A673 (cell line): ENCODE measurements at regions not wholly inside any gene's neighbourhood (a gene's known extent, or its start where the extent isn't known, plus 50 kb on each side); places are given as distances from the start of the nearest gene placed in this dataset.

Source experiments
- BruUV-seq: library from RNA; stranded (reverse); fragments of 400-500 nt; replicated peaks from 2 replicates; lab custom pipeline; 2021; lab: Mats Ljungman, UMichigan
- CTCF ChIA-PET: fragments of 300-600 bp; sonication (Branson Sonifier 250); formaldehyde crosslinking; loops from one replicate; lab custom pipeline; 2022; ENCODE audit warnings: antibody characterized with exemption; lab: Charles Lee
- POLR2A ChIA-PET: fragments of 300-600 bp; sonication (Branson Sonifier 250); formaldehyde crosslinking; loops from one replicate; lab custom pipeline; 2022; ENCODE audit warnings: antibody characterized with exemption; ENCODE audit not compliant: low non-redundant PET; lab: Charles Lee
- DNase-seq: peaks from one replicate; pipeline ENCODE4 v3.0.0-alpha.2; 2015; ENCODE audit warnings: low spot score
- H3K27ac ChIP-seq: fragments of 200-600 bp; sonication (generic); 2 replicates; pipeline ENCODE4 v1.5.1; 2016; ENCODE audit warnings: mixed run types, low read depth, mild to moderate bottlenecking, mixed read lengths, antibody characterized with exemption, low read length; ENCODE audit not compliant: poor library complexity, severe bottlenecking
- H3K27me3 ChIP-seq: fragments of 200-600 bp; sonication (generic); replicated peaks from 2 replicates; pipeline ENCODE4 v1.6.1; 2017; ENCODE audit warnings: mixed run types, low read depth, mild to moderate bottlenecking, mixed read lengths, antibody characterized with exemption, low read length; ENCODE audit not compliant: insufficient read depth, poor library complexity
- H3K36me3 ChIP-seq: fragments of 200-600 bp; sonication (generic); 2 replicates; pipeline ENCODE4 v1.6.1; 2016; ENCODE audit warnings: mixed run types, mild to moderate bottlenecking, mixed read lengths, antibody characterized with exemption, low read length; ENCODE audit not compliant: insufficient read depth, poor library complexity, severe bottlenecking
- H3K4me1 ChIP-seq: fragments of 200-600 bp; sonication (generic); 2 replicates; pipeline ENCODE4 v1.6.1; 2017; ENCODE audit warnings: mixed run types, mild to moderate bottlenecking, mixed read lengths, antibody characterized with exemption, low read length; ENCODE audit not compliant: insufficient read depth, poor library complexity, severe bottlenecking
- H3K4me3 ChIP-seq: fragments of 200-600 bp; sonication (generic); 2 replicates; pipeline ENCODE4 v1.5.1; 2016; ENCODE audit warnings: low read depth, mixed run types, mild to moderate bottlenecking, mixed read lengths, low read length; ENCODE audit not compliant: poor library complexity, severe bottlenecking
- H3K9me3 ChIP-seq: fragments of 200-600 bp; sonication (generic); 2 replicates; pipeline ENCODE4 v1.6.1; 2016; ENCODE audit warnings: mixed run types, low read depth, mild to moderate bottlenecking, mixed read lengths, antibody characterized with exemption, low read length; ENCODE audit not compliant: poor library complexity, severe bottlenecking
- CTCF ChIP-seq: fragments of 300-800, 200-600 bp; sonication (generic); conservative IDR thresholded peaks from 2 replicates; pipeline ENCODE4 v1.5.1; 2017; ENCODE audit warnings: low read depth, mild to moderate bottlenecking, antibody characterized with exemption, low read length, moderate library complexity, mixed read lengths
- EZH2 ChIP-seq: fragments of 200-600 bp; sonication (generic); IDR thresholded peaks from 2 replicates; pipeline ENCODE4 v1.6.1; 2017; ENCODE audit warnings: borderline replicate concordance, low read depth, mild to moderate bottlenecking, mixed read lengths, antibody characterized with exemption, low read length; ENCODE audit not compliant: poor library complexity, severe bottlenecking
- intact Hi-C: fragments of 100-400 bp; cut with micrococcal nuclease; formaldehyde crosslinking; loops from one replicate; pipeline ENCODE4 v1.10.0; 2022; ENCODE audit not compliant: unreplicated experiment

- H3K36me3 ChIP-seq = no peaks in the 10 kb centered on the region
- H3K27ac ChIP-seq = no peak overlapping the region
- H3K9me3 ChIP-seq = no peaks in the 10 kb centered on the region
- no peaks in the 10 kb centered on the region for H3K27me3 ChIP-seq
- ChIA-PET POLR2A (no interaction called here), CTCF (no interaction called here)
- BruUV-seq = no TSS peak
- TF ChIP-seq CTCF (no peak), EZH2 (no peak)
- H3K4me3 ChIP-seq = no peak overlapping the region
- DNase-seq = no peak
- intact Hi-C loops = no loop called here
- peaks cover 9% of the 10 kb centered on the region for H3K4me1 ChIP-seq
Observed at GRCh38 chr12:24102676-24103075, 153.2 kb upstream of the SOX5 start.

- H3K9me3 ChIP-seq = no peaks in the 10 kb centered on the region
- H3K36me3 ChIP-seq = no peaks in the 10 kb centered on the region
- peaks cover 9% of the 10 kb centered on the region for H3K4me1 ChIP-seq
- CTCF ChIA-PET = no interaction called here
- no peak overlapping the region for H3K27ac ChIP-seq
- TF ChIP-seq CTCF (no peak), EZH2 (no peak)
- BruUV-seq = no TSS peak
- intact Hi-C loops = no loop called here
- no peaks in the 10 kb centered on the region for H3K27me3 ChIP-seq
- POLR2A ChIA-PET = no interaction called here
- DNase-seq = no peak
- H3K4me3 ChIP-seq = no peak overlapping the region
Observed at GRCh38 chr12:24099576-24099975, 150.1 kb upstream of the SOX5 start.

- TF ChIP-seq CTCF (no peak), EZH2 (no peak)
- DNase-seq = no peak
- intact Hi-C loops = no loop called here
- no peaks in the 10 kb centered on the region for H3K36me3 ChIP-seq
- H3K4me1 ChIP-seq = no peaks in the 10 kb centered on the region
- ChIA-PET CTCF (no interaction called here), POLR2A (no interaction called here)
- H3K9me3 ChIP-seq = no peaks in the 10 kb centered on the region
- no peaks in the 10 kb centered on the region for H3K27me3 ChIP-seq
- no peak overlapping the region for H3K4me3 ChIP-seq
- no peak overlapping the region for H3K27ac ChIP-seq
- BruUV-seq = no TSS peak
Observed at GRCh38 chr12:24095245-24095644, 145.8 kb upstream of the SOX5 start.
